Activated CD4-positive, alpha-beta T cell treated with anti-CD3 and anti-CD28 coated beads, Interleukin-2, Interleukin-4, amounts not matched to agents 100 ng/mL and 50 ng/mL, durations not matched to agents 16 hours and 8 hours (primary cell): ENCODE measurements at regions not wholly inside any gene's neighbourhood (a gene's known extent, or its start where the extent isn't known, plus 50 kb on each side); places are given as distances from the start of the nearest gene placed in this dataset.

ENCODE experiments used
- DNase-seq: peaks from one replicate; pipeline ENCODE4 v3.0.0-alpha.2; 2020; ENCODE audit warnings: low spot score

DNA sequence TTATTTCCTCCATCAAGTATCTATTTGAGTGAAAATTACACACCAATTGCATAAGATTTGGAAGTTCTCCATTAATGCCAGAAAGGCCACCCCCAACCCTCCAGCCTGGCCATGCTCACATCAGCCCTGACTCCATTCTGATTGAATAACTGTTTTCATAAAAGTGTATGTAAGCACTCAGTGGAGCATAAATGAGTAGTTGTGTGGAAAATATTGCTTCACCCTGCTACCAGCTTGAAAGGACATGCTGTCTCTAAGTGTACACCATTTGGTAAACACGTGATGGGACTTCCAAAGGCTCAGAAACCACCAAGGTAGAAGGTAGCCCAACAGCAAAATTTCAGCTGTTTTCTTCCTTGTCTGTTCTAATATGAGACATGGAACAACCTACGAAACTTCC is 393.8 kb downstream of the ZNF385D start:
- no peak for DNase-seq

- no peak for DNase-seq
Measured at GRCh38 chr3:21356402-21356801, 394.6 kb downstream of the ZNF385D start.

DNA sequence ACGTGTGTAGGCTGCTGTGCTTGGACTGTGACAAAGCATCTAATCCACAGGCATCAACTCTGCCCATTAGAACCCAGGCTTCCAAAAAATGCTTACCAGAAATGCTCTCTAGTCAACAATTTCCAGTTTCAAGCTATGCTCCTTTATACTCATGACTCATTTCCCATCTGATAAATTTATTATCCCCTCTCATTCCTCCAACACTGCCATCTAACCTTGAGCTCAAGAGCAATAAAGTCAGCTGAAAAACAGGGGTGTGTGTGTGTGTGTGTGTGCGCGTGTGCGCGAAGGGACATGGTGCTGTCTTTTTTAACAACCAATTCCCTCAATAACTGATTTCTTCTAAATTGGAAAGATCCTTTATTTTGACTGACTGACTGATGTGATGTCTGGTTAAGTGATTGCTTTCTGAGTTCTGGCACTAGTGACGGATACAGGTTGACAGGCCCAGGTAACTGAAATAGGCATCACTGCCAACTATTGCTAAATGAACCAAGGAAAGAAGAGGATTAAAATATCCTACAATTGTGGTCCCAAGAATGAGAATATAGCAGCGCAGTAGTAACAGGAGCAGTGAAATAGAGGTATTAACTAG is 405.5 kb downstream of the ZNF385D start:
- no peak for DNase-seq

DNA sequence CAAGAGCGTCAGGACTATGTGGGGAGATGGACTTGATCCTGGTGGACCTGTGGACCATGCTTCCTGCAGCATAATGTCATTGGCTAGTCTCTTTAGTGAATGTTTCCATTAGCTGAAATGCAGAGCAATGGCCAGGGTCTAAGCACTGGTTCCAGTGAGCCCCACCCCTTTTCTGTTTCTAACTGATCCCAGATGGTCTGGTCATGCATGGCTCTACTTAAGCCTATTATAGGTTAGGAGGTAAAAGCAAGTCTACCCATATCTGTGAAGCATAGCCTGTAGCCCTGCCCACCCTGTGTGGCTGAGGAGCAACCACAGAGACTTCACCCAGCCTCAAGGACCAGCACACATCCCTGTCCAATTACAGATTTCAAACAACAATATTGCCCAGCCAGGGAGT is 419.2 kb downstream of the ZNF385D start:
- no peak for DNase-seq

- no peak for DNase-seq
Measured at GRCh38 chr3:21331321-21331720, 419.7 kb downstream of the ZNF385D start.

DNA sequence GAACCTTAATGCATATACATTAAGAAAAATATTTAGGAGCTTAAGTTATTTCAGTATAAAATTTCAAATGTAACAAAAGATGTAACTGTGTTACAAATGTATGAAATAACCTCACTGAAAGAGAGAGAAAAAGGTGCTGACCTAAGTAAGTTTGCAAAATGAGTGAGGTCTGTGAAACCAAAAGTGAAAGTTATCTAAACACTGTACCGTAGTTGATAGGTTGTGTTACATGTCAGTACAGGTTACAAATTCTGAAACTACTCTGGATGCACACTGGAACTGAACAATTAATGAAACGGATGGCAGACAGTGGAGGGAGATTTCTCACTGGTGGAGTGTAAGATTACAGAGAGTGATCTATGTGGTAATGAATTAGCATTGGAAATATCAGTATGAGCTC is 420.7 kb downstream of the ZNF385D start:
- DNase-seq = peak; percentile 13

- DNase-seq = no peak
Measured at GRCh38 chr3:21328711-21329390, 422.2 kb downstream of the ZNF385D start.

DNA sequence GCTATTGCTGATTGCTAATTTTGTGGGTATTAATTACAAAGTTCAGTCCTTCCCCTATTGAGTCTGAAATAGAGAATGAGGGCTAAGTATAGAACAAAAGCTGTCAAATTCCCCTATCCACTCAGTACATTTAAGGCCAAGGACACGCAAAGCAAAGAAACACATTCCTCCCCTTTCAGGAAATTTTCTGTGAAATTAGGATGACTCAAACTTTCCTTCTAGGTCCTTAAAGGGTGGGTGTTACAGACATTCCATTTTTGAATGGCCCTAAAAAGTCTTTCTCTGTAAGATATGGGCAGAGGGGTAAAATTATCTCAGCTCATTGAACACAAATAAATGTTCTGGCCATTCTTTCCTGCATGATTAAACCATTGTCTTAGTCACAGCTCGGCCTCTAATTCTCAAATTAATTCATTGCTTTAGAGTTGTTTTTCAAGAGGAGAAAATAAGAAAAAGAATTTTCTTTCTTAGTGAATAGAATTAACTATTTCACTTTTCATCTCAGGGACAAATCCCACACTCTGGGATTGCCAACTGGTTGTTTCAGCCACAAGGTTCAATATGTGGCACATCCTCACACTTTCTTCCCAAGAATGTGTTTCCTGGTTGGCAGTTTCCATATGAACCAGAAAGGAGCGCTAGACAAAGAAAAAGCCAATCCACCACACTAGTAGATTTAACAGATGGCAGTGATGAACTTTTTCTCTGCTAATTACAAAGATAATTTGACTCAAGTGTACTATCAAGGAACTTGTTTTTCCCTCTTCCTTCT is 424.1 kb downstream of the ZNF385D start:
- no peak for DNase-seq

DNA sequence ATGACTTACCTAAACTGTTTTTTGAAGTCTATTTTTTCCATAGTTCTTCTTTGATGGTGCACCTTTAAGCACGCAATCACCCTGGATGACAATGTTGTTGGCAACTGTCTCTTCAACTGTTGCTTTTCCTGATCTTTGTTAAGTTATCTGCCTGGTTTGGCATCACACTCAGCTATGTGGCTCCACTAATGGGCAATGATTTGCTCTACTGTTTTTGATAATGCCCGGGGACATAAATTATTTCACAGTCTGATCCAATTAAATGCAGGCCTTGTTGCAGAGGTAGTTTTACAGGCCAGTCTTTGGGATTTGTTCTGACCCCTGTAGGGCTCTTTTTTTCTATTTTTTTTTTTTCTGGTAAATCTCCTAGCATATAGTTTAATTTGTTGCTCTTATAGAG is 436.3 kb downstream of the ZNF385D start:
- DNase-seq = no peak

DNA sequence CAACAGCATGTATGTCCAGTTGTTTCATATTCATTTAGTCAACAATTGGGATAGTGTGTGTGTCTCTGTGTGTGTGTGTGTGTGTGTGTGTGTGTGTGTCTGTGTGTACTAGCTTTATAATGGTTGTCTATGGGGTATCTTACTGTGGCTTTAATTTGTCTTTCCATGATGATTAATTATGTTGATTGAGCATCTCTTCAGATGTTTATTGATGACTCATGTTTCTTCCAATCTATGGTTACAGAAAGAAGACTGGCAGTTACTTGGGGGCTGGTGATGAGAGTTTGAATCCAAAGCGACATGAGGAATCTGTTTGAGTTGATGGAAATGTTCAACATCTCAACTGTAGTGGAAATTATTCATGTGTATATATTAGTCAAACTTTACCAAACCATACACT is 440.1 kb downstream of the ZNF385D start:
- DNase-seq = no peak

- DNase-seq = no peak
Measured at GRCh38 chr3:21310161-21310560, 440.8 kb downstream of the ZNF385D start.

DNA sequence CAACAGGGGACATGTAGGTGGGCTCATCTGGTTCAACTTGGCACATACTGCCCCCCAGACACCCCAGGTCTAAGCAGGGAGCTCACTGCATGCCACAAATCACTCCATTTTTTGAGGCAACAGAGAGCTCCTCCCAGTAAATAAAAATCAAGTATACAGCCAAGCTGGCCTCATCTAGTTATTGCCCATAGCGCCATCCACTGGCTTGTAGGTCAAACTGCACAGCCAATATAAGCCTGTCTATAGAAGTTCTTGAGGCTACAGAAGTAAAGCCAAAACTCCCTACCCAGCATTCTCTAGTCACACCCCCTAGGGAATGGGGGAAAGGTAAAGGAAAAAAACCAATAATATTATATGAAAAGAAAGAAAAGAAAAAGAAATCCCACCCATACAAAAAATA is 453.7 kb downstream of the ZNF385D start:
- DNase-seq = no peak

DNA sequence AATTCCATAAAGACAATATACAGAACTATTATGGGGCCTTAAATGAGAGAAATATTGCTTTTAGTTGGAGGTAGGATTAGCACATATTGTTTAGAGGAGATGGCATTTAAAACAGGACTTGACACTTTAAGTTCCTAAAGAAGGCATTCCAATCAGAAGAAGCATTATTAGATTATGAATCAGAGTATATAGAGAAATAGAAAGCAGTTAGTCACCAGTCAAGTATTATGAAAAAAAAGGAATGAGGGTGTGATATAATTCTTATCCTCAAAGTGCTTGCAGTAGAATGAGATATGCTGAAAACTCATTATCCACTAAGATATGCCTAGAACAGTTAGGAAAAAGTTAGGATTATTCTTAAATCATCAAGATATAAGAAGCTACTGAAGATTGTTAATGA is 456.2 kb downstream of the ZNF385D start:
- DNase-seq = no peak

GRCh38 chr3:21292971-21293370 is 458.0 kb downstream of the ZNF385D start:
- DNase-seq = no peak

GRCh38 chr3:21290557-21290956 is 460.5 kb downstream of the ZNF385D start:
- DNase-seq = no peak

DNA sequence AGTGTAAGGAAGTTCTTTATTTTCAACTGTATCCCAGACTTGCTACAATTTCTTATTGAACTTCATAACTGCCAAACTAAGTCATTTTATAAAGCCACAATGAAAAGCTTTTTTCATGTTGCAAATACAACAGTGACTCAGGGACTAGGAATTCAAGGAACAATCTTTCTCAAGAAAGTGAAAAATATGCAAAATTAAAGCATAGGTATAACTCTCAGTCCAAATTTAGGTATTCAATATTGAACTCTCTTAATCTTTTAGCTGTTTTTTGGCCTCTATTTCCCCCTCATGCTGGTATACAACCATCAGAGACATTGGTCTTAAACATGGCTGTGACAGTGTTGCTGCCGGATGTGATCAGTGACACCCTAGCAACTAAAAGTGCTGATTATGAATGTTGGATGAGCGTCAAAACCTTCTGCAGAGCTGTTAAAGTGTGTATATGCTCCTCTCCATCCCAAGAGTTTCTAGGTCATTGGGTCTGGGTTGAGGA is 476.9 kb downstream of the ZNF385D start:
- no peak for DNase-seq

DNA sequence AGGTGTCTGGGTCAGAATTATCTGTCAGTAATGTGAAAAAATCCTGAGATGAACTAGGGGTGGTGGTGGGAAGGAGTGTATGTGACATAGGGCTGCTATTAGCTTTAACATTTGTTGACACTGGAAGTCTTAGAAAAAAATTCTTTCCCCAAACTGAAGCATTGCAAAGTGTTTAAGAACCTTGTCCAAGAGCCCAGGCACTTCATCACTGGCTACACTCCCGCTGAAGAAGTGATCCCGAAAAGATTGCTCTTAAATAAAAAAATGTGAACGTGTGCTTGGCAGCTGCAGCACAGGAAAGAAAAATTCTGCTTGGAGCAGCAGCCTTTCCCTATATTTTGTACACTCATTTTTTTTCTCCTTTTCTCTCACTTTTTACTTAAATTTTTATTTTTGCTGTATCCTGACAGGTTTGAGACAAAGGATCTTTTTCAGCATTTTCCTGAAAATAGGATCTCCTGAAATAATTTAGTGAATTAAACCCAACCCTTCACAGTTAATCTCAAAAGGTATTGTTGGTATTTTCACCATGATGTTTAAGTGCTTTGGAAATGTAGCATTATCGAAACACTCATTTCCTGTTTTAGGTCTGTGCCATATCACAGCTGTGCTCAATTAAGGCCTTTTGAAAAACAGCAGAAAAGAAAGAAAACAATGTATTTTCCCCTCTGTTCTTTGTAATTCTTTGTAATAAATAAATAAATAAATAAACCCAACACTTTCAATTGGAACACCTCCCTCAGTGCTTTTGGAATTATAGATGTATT is 477.6 kb downstream of the ZNF385D start:
- DNase-seq = no peak

GRCh38 chr3:21271606-21272016 is 479.4 kb downstream of the ZNF385D start:
- no peak for DNase-seq

- DNase-seq = no peak
Measured at GRCh38 chr3:21269882-21270281, 481.1 kb downstream of the ZNF385D start.

GRCh38 chr3:21260507-21260906 is 490.5 kb downstream of the ZNF385D start:
- DNase-seq = no peak

DNA sequence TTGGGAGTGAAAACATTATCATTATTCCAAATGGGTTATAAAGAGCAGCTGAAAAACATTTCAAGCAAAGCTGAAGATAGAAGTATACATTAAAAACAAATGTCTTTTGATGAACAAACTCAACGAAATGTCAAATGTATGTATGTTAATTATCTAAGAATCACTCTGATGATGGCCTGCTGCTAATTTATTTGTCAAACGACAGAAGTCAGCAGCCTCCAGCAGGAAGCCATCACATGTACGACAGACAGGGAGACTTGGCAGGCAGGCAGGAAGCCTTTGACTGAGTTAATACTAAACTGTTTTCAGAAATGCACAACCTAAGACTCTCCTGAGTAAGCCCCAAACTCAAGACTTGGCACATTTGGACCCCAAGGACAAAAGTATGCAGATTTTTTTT is 491.1 kb downstream of the ZNF385D start:
- no peak for DNase-seq

GRCh38 chr3:21256932-21257331 is 494.1 kb downstream of the ZNF385D start:
- no peak for DNase-seq
